ENCODE measurements at regions not wholly inside any gene's neighbourhood (a gene's known extent, or its start where the extent isn't known, plus 50 kb on each side); places are given as distances from the start of the nearest gene placed in this dataset.

- TF ChIP-seq CTCF (IDR thresholded peaks at IDR 0.05): no peak
- Mint-ChIP-seq H3K27me3 (no peaks in the 10 kb centered on the region), H3K27ac (no peak overlapping the region), H3K4me3 (no peak overlapping the region), H3K9me3 (peaks cover 14% of the 10 kb centered on the region), H3K36me3 (ENCODE audit: low read depth) (no peaks in the 10 kb centered on the region), H3K4me1 (ENCODE audit: low read depth) (no peaks in the 10 kb centered on the region)
- DNase-seq (no peak), ATAC-seq (peak; percentile 45)
- ChIA-PET POLR2A (no interaction called here), CTCF (no interaction called here)
- intact Hi-C loops (cut with micrococcal nuclease): no loop called here
Observed at GRCh38 chr2:82527124-82527523, 1932.0 kb downstream of the SUCLG1 start.

- intact Hi-C loops (cut with micrococcal nuclease): no loop called here
- CTCF ChIA-PET: no interaction called here
- no peak for TF ChIP-seq CTCF (IDR thresholded peaks at IDR 0.05)
- Mint-ChIP-seq H3K4me1 (ENCODE audit: low read depth) (no peaks in the 10 kb centered on the region), H3K9me3 (peaks cover 14% of the 10 kb centered on the region), H3K36me3 (ENCODE audit: low read depth) (no peaks in the 10 kb centered on the region), H3K4me3 (no peak overlapping the region), H3K27ac (no peak overlapping the region), H3K27me3 (no peaks in the 10 kb centered on the region)
- ATAC-seq (no peak), DNase-seq (no peak)
- POLR2A ChIA-PET: no interaction called here
Observed at GRCh38 chr2:82526277-82526676, 1932.8 kb downstream of the SUCLG1 start.

GRCh38 chr2:82525744-82526143, 1933.3 kb downstream of the SUCLG1 start:
- intact Hi-C loops (cut with micrococcal nuclease): no loop called here
- H3K27me3 Mint-ChIP-seq: no peaks in the 10 kb centered on the region
- DNase-seq (no peak), ATAC-seq (peak; percentile 20)
- H3K36me3 Mint-ChIP-seq (ENCODE audit: low read depth): no peaks in the 10 kb centered on the region
- no peak overlapping the region for H3K27ac Mint-ChIP-seq
- peaks cover 13% of the 10 kb centered on the region for H3K9me3 Mint-ChIP-seq
- ChIA-PET POLR2A (no interaction called here), CTCF (no interaction called here)
- no peaks in the 10 kb centered on the region for H3K4me1 Mint-ChIP-seq (ENCODE audit: low read depth)
- no peak for TF ChIP-seq CTCF (IDR thresholded peaks at IDR 0.05)
- no peak overlapping the region for H3K4me3 Mint-ChIP-seq

- no peak for ATAC-seq
- Mint-ChIP-seq H3K27me3 (no peaks in the 10 kb centered on the region), H3K36me3 (ENCODE audit: low read depth) (no peaks in the 10 kb centered on the region), H3K9me3 (peaks cover 11% of the 10 kb centered on the region), H3K27ac (no peak overlapping the region), H3K4me1 (ENCODE audit: low read depth) (no peaks in the 10 kb centered on the region), H3K4me3 (no peak overlapping the region)
- TF ChIP-seq CTCF (IDR thresholded peaks at IDR 0.05): no peak
- CTCF ChIA-PET: no interaction called here
- intact Hi-C loops (cut with micrococcal nuclease): no loop called here
- no peak for DNase-seq
- POLR2A ChIA-PET: no interaction called here
Observed at GRCh38 chr2:82524826-82525225, 1934.3 kb downstream of the SUCLG1 start.

- Mint-ChIP-seq H3K27ac (no peak overlapping the region), H3K27me3 (no peaks in the 10 kb centered on the region), H3K4me3 (no peak overlapping the region), H3K4me1 (ENCODE audit: low read depth) (no peaks in the 10 kb centered on the region), H3K36me3 (ENCODE audit: low read depth) (no peaks in the 10 kb centered on the region), H3K9me3 (peaks cover 10% of the 10 kb centered on the region)
- DNase-seq: no peak
- ChIA-PET POLR2A (no interaction called here), CTCF (no interaction called here)
- ATAC-seq: no peak
- intact Hi-C loops (cut with micrococcal nuclease): no loop called here
- TF ChIP-seq CTCF (IDR thresholded peaks at IDR 0.05): no peak
Observed at GRCh38 chr2:82511894-82512293, 1947.2 kb downstream of the SUCLG1 start.

Measured in activated CD8-positive, alpha-beta T cell treated with anti-CD3 and anti-CD28 coated beads for 36 hours (primary cell).